ENCODE measurements at regions not wholly inside any gene's neighbourhood (a gene's known extent, or its start where the extent isn't known, plus 50 kb on each side); places are given as distances from the start of the nearest gene placed in this dataset.
"Not testable (repeated sequence)": the region's sequence is repeated elsewhere in the genome, so short reads cannot be mapped to it uniquely, and the experiment has no call there.

- no peak for DNase-seq (ENCODE audit: low read depth, low spot score)
- no peak overlapping the region for H3K4me3 ChIP-seq (ENCODE audit: low read length)
Observed at GRCh38 chrX:829145-829544, 198.6 kb downstream of the SHOX start.

- H3K4me3 ChIP-seq (ENCODE audit: low read length) = no peak overlapping the region
- DNase-seq (ENCODE audit: low read depth, low spot score) = no peak
Observed at GRCh38 chrX:828411-828959, 197.9 kb downstream of the SHOX start.

GRCh38 chrX:826448-826847 lies 195.9 kb downstream of the SHOX start:
- H3K4me3 ChIP-seq (ENCODE audit: low read length) = no peak overlapping the region
- no peak for DNase-seq (ENCODE audit: low read depth, low spot score)

- H3K4me3 ChIP-seq (ENCODE audit: low read length) = no peak overlapping the region
Observed at GRCh38 chrX:825991-826390, 195.4 kb downstream of the SHOX start.

GRCh38 chrX:823073-823472 lies 192.5 kb downstream of the SHOX start:
- DNase-seq (ENCODE audit: low read depth, low spot score) = not testable (repeated sequence)

More at GRCh38 chrX:825991-826390, 195.4 kb downstream of the SHOX start:
- DNase-seq (ENCODE audit: low read depth, low spot score) = no peak

GRCh38 chrX:821327-822107 lies 190.9 kb downstream of the SHOX start:
- no peak overlapping the region for H3K4me3 ChIP-seq (ENCODE audit: low read length)
- no peak for DNase-seq (ENCODE audit: low read depth, low spot score)

More at GRCh38 chrX:823073-823472, 192.5 kb downstream of the SHOX start:
- H3K4me3 ChIP-seq (ENCODE audit: low read length) = not testable (repeated sequence)

- H3K4me3 ChIP-seq (ENCODE audit: low read length) = no peak overlapping the region
- no peak for DNase-seq (ENCODE audit: low read depth, low spot score)
Observed at GRCh38 chrX:819684-820083, 189.1 kb downstream of the SHOX start.

- DNase-seq (ENCODE audit: low read depth, low spot score) = no peak
- H3K4me3 ChIP-seq (ENCODE audit: low read length) = no peak overlapping the region
Observed at GRCh38 chrX:817759-818300, 187.2 kb downstream of the SHOX start.

- DNase-seq (ENCODE audit: low read depth, low spot score); H3K4me3 ChIP-seq (ENCODE audit: low read length): not testable (repeated sequence)
Observed at GRCh38 chrX:817147-817546, 186.6 kb downstream of the SHOX start.

- H3K4me3 ChIP-seq (ENCODE audit: low read length) = no peak overlapping the region
- no peak for DNase-seq (ENCODE audit: low read depth, low spot score)
Observed at GRCh38 chrX:816411-816810, 185.8 kb downstream of the SHOX start.

GRCh38 chrX:810186-810585 lies 179.6 kb downstream of the SHOX start:
- no peak for DNase-seq (ENCODE audit: low read depth, low spot score)
- no peak overlapping the region for H3K4me3 ChIP-seq (ENCODE audit: low read length)

- H3K4me3 ChIP-seq (ENCODE audit: low read length) = no peak overlapping the region
- DNase-seq (ENCODE audit: low read depth, low spot score) = no peak
Observed at GRCh38 chrX:809081-809480, 178.5 kb downstream of the SHOX start.

- no peak for DNase-seq (ENCODE audit: low read depth, low spot score)
- H3K4me3 ChIP-seq (ENCODE audit: low read length) = no peak overlapping the region
Observed at GRCh38 chrX:806586-806985, 176.0 kb downstream of the SHOX start.

GRCh38 chrX:805988-806387 lies 175.4 kb downstream of the SHOX start:
- H3K4me3 ChIP-seq (ENCODE audit: low read length) = no peak overlapping the region
- no peak for DNase-seq (ENCODE audit: low read depth, low spot score)

GRCh38 chrX:805103-805670 lies 174.6 kb downstream of the SHOX start:
- H3K4me3 ChIP-seq (ENCODE audit: low read length) = no peak overlapping the region
- no peak for DNase-seq (ENCODE audit: low read depth, low spot score)

- no peak overlapping the region for H3K4me3 ChIP-seq (ENCODE audit: low read length)
- DNase-seq (ENCODE audit: low read depth, low spot score) = no peak
Observed at GRCh38 chrX:802846-803245, 172.3 kb downstream of the SHOX start.

- H3K4me3 ChIP-seq (ENCODE audit: low read length) = no peak overlapping the region
- no peak for DNase-seq (ENCODE audit: low read depth, low spot score)
Observed at GRCh38 chrX:799808-800207, 169.2 kb downstream of the SHOX start.

- DNase-seq (ENCODE audit: low read depth, low spot score) = no peak
- H3K4me3 ChIP-seq (ENCODE audit: low read length) = no peak overlapping the region
Observed at GRCh38 chrX:794311-794710, 163.7 kb downstream of the SHOX start.

- no peak overlapping the region for H3K4me3 ChIP-seq (ENCODE audit: low read length)
- DNase-seq (ENCODE audit: low read depth, low spot score) = no peak
Observed at GRCh38 chrX:793216-793770, 162.7 kb downstream of the SHOX start.

GRCh38 chrX:791479-792034 lies 161.0 kb downstream of the SHOX start:
- H3K4me3 ChIP-seq (ENCODE audit: low read length) = no peak overlapping the region
- DNase-seq (ENCODE audit: low read depth, low spot score) = no peak
